GM23338 (cell line): ENCODE measurements at regions not wholly inside any gene's neighbourhood (a gene's known extent, or its start where the extent isn't known, plus 50 kb on each side); places are given as distances from the start of the nearest gene placed in this dataset.

Source experiments
- ATAC-seq: fragments of 200-7000 bp; cut with Tn5 transposase; 3 replicates; pipeline ENCODE4 v1.9.1; 2020
- DNase-seq: peaks from one replicate; pipeline ENCODE4 v3.0.0-alpha.2; 2015; ENCODE audit warnings: low spot score
- H2AFZ ChIP-seq: fragments of 200-600 bp; sonication (generic); 2 replicates; pipeline ENCODE4 v1.8.0; 2016; ENCODE audit warnings: antibody characterized with exemption, mild to moderate bottlenecking, moderate library complexity
- H3F3A ChIP-seq: fragments of 200-600 bp; sonication (generic); replicated peaks from 2 replicates; pipeline ENCODE4 v1.8.0; 2017; ENCODE audit warnings: antibody characterized with exemption, mixed run types, low read depth
- H3K27ac ChIP-seq: fragments of 200-600 bp; sonication (generic); 2 replicates; pipeline ENCODE4 v1.6.1; 2016; ENCODE audit warnings: low read depth
- H3K27me3 ChIP-seq: fragments of 200-600 bp; sonication (generic); 2 replicates; pipeline ENCODE4 v1.8.0; 2016; ENCODE audit warnings: mild to moderate bottlenecking, mixed run types, moderate library complexity; ENCODE audit not compliant: insufficient read depth
- H3K36me3 ChIP-seq: fragments of 200-600 bp; sonication (generic); 2 replicates; pipeline ENCODE4 v1.8.0; 2016; ENCODE audit warnings: mild to moderate bottlenecking; ENCODE audit not compliant: insufficient read depth
- H3K4me1 ChIP-seq: fragments of 200-600 bp; sonication (generic); 2 replicates; pipeline ENCODE4 v1.8.0; 2016; ENCODE audit warnings: mild to moderate bottlenecking, moderate library complexity; ENCODE audit not compliant: insufficient read depth
- H3K4me2 ChIP-seq: fragments of 200-600 bp; sonication (generic); 2 replicates; pipeline ENCODE4 v1.7.1; 2017; ENCODE audit warnings: mixed run types
- H3K4me3 ChIP-seq: fragments of 200-600 bp; sonication (generic); 2 replicates; pipeline ENCODE4 v1.6.1; 2016; ENCODE audit warnings: mixed run types
- H3K79me2 ChIP-seq: fragments of 200-600 bp; sonication (generic); replicated peaks from 2 replicates; pipeline ENCODE4 v1.8.0; 2017; ENCODE audit warnings: mild to moderate bottlenecking; ENCODE audit not compliant: insufficient read depth
- H3K9me2 ChIP-seq: fragments of 200-600 bp; sonication (generic); 2 replicates; pipeline ENCODE4 v1.8.0; 2017; ENCODE audit not compliant: insufficient read depth
- H4K20me1 ChIP-seq: fragments of 200-600 bp; sonication (generic); replicated peaks from 2 replicates; pipeline ENCODE4 v1.8.0; 2017; ENCODE audit warnings: mild to moderate bottlenecking; ENCODE audit not compliant: insufficient read depth
- H3K27ac Mint-ChIP-seq: 2 replicates; pipeline ENCODE4 v1.8.0; 2020; ENCODE audit warnings: inconsistent platforms, mild to moderate bottlenecking, moderate library complexity, mixed read lengths
- H3K27me3 Mint-ChIP-seq: 3 replicates; pipeline ENCODE4 v1.8.0; 2022; ENCODE audit warnings: low read depth, mild to moderate bottlenecking, moderate library complexity, mixed read lengths, inconsistent platforms; ENCODE audit not compliant: insufficient read depth, poor library complexity
- H3K36me3 Mint-ChIP-seq: 3 replicates; pipeline ENCODE4 v1.8.0; 2021; ENCODE audit warnings: low read depth, mild to moderate bottlenecking, inconsistent platforms, moderate library complexity, mixed read lengths
- H3K4me1 Mint-ChIP-seq: 3 replicates; pipeline ENCODE4 v1.8.0; 2020; ENCODE audit warnings: mild to moderate bottlenecking, inconsistent platforms, mixed read lengths
- H3K4me3 Mint-ChIP-seq: 3 replicates; pipeline ENCODE4 v1.8.0; 2021; ENCODE audit warnings: moderate library complexity, mild to moderate bottlenecking, inconsistent platforms, mixed read lengths
- H3K9me3 Mint-ChIP-seq: 3 replicates; pipeline ENCODE4 v1.8.0; 2020; ENCODE audit warnings: moderate library complexity, mild to moderate bottlenecking, inconsistent platforms, mixed read lengths
- CREB1 ChIP-seq: fragments of 250-450 bp; sonication (Bioruptor Pico); IDR thresholded peaks from 2 replicates; pipeline ENCODE4 v1.5.0; 2020; ENCODE audit warnings: low read depth, mild to moderate bottlenecking, moderate library complexity
- EZH2 ChIP-seq: fragments of 200-600 bp; sonication (generic); IDR thresholded peaks from one replicate; pipeline ENCODE4 v1.8.0; 2017; ENCODE audit warnings: antibody characterized with exemption, mild to moderate bottlenecking, low read depth; ENCODE audit not compliant: unreplicated experiment
- TF ChIP-seq, protein P1 (sequence below): fragments of 250-450 bp; sonication (Bioruptor Pico); IDR thresholded peaks from 2 replicates; pipeline ENCODE4 v1.5.0; 2020; ENCODE audit warnings: mild to moderate bottlenecking, moderate library complexity
- TF ChIP-seq, protein P2 (sequence below), 2 experiments: fragments of 200-600 bp in 1 of 2; sonication (generic) in 1 of 2; conservative IDR thresholded peaks; 2 replicates each; pipeline versions ENCODE4 v1.5.1 to v1.6.1; 2016 to 2017; ENCODE audit warnings: antibody characterized with exemption in 2 of 2, low read depth in 2 of 2, mild to moderate bottlenecking in 2 of 2, moderate library complexity in 1 of 2

DNA sequence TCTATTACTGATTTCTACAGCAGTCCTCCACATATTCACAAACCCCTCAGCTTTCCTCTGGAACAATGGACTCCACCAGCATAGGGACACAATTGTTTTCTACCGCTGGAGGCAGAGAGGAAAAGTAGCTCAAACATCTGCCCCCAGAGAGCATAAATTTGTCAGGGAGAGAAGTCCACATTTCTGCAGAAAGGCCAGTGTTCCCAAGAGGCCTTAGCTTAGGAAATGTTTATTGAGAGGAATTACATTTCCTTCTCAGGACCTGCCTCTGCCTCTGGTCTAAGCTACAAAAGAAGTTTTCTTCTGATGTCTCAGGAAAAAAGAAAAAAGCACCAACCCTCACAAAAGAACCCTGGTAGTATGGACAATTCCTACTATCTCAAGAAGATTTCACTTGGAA lies 217.8 kb upstream of the BMP4 start (continued):
- TF ChIP-seq, protein P1, sequence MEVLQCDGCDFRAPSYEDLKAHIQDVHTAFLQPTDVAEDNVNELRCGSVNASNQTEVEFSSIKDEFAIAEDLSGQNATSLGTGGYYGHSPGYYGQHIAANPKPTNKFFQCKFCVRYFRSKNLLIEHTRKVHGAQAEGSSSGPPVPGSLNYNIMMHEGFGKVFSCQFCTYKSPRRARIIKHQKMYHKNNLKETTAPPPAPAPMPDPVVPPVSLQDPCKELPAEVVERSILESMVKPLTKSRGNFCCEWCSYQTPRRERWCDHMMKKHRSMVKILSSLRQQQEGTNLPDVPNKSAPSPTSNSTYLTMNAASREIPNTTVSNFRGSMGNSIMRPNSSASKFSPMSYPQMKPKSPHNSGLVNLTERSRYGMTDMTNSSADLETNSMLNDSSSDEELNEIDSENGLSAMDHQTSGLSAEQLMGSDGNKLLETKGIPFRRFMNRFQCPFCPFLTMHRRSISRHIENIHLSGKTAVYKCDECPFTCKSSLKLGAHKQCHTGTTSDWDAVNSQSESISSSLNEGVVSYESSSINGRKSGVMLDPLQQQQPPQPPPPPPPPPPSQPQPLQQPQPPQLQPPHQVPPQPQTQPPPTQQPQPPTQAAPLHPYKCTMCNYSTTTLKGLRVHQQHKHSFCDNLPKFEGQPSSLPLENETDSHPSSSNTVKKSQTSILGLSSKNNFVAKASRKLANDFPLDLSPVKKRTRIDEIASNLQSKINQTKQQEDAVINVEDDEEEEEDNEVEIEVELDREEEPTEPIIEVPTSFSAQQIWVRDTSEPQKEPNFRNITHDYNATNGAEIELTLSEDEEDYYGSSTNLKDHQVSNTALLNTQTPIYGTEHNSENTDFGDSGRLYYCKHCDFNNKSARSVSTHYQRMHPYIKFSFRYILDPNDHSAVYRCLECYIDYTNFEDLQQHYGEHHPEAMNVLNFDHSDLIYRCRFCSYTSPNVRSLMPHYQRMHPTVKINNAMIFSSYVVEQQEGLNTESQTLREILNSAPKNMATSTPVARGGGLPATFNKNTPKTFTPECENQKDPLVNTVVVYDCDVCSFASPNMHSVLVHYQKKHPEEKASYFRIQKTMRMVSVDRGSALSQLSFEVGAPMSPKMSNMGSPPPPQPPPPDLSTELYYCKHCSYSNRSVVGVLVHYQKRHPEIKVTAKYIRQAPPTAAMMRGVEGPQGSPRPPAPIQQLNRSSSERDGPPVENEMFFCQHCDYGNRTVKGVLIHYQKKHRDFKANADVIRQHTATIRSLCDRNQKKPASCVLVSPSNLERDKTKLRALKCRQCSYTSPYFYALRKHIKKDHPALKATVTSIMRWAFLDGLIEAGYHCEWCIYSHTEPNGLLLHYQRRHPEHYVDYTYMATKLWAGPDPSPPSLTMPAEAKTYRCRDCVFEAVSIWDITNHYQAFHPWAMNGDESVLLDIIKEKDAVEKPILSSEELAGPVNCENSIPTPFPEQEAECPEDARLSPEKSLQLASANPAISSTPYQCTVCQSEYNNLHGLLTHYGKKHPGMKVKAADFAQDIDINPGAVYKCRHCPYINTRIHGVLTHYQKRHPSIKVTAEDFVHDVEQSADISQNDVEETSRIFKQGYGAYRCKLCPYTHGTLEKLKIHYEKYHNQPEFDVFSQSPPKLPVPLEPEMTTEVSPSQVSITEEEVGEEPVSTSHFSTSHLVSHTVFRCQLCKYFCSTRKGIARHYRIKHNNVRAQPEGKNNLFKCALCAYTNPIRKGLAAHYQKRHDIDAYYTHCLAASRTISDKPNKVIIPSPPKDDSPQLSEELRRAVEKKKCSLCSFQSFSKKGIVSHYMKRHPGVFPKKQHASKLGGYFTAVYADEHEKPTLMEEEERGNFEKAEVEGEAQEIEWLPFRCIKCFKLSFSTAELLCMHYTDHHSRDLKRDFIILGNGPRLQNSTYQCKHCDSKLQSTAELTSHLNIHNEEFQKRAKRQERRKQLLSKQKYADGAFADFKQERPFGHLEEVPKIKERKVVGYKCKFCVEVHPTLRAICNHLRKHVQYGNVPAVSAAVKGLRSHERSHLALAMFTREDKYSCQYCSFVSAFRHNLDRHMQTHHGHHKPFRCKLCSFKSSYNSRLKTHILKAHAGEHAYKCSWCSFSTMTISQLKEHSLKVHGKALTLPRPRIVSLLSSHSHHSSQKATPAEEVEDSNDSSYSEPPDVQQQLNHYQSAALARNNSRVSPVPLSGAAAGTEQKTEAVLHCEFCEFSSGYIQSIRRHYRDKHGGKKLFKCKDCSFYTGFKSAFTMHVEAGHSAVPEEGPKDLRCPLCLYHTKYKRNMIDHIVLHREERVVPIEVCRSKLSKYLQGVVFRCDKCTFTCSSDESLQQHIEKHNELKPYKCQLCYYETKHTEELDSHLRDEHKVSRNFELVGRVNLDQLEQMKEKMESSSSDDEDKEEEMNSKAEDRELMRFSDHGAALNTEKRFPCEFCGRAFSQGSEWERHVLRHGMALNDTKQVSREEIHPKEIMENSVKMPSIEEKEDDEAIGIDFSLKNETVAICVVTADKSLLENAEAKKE, result no peak
- TF ChIP-seq CREB1 (CRISPR knock-in tag) (no peak), EZH2 (no peak)
- TF ChIP-seq, protein P2, sequence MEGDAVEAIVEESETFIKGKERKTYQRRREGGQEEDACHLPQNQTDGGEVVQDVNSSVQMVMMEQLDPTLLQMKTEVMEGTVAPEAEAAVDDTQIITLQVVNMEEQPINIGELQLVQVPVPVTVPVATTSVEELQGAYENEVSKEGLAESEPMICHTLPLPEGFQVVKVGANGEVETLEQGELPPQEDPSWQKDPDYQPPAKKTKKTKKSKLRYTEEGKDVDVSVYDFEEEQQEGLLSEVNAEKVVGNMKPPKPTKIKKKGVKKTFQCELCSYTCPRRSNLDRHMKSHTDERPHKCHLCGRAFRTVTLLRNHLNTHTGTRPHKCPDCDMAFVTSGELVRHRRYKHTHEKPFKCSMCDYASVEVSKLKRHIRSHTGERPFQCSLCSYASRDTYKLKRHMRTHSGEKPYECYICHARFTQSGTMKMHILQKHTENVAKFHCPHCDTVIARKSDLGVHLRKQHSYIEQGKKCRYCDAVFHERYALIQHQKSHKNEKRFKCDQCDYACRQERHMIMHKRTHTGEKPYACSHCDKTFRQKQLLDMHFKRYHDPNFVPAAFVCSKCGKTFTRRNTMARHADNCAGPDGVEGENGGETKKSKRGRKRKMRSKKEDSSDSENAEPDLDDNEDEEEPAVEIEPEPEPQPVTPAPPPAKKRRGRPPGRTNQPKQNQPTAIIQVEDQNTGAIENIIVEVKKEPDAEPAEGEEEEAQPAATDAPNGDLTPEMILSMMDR (conservative IDR thresholded peaks at IDR 0.05; ENCODE audit: low read depth in 2 of 2), result no peak

DNA sequence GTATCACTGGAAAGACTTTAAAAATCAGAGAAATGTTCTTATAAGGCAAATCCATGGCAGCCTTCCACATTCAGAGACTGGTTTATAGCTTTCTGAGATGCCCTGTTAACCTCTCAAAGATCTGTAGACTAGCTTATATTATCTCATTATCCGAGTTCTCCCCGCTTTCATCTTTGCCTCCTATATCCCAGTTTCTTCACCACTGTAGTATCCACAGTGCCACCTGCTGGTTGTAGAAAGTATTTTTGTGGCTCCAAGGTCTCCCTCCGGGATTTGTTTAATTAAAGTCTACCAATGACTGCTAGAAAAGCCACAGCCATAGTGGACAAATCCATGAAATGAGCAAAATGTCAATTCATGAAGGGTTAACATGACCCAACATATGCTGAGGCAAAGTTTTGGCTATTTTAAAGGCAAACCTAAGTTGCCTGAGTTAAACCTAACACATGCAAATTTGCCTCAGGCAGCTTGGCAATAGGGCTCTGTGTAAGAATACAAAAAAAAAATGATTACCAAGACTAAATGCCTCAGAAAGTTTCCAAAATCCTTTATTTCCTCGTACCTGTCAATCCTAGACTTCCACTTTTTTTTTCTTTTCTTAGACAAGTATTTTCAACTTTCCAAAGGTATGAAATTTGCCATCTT lies 218.8 kb upstream of the BMP4 start:
- no peaks in the 10 kb centered on the region for H3K79me2 ChIP-seq
- no peaks in the 10 kb centered on the region for H3F3A ChIP-seq
- H3K27me3 ChIP-seq, result no peaks in the 10 kb centered on the region
- Mint-ChIP-seq H3K27ac (no peak overlapping the region), H3K36me3 (no peaks in the 10 kb centered on the region), H3K4me3 (no peak overlapping the region), H3K4me1 (no peaks in the 10 kb centered on the region), H3K9me3 (no peaks in the 10 kb centered on the region), H3K27me3 (peaks cover 2% of the 10 kb centered on the region)
- no peak overlapping the region for H3K4me2 ChIP-seq
- no peaks in the 10 kb centered on the region for H3K9me2 ChIP-seq
- H3K27ac ChIP-seq, result no peak overlapping the region
- no peak overlapping the region for H2AFZ ChIP-seq
- H4K20me1 ChIP-seq, result no peaks in the 10 kb centered on the region
- ATAC-seq (peak; percentile 80), DNase-seq (peak; percentile 93)
- no peak overlapping the region for H3K4me3 ChIP-seq
- no peaks in the 10 kb centered on the region for H3K4me1 ChIP-seq
- H3K36me3 ChIP-seq, result no peaks in the 10 kb centered on the region
- TF ChIP-seq, protein P2 (conservative IDR thresholded peaks at IDR 0.05; ENCODE audit: low read depth in 2 of 2), result peak; percentile 83 to 96
